DOHH2 (cell line): ENCODE measurements at regions not wholly inside any gene's neighbourhood (a gene's known extent, or its start where the extent isn't known, plus 50 kb on each side); places are given as distances from the start of the nearest gene placed in this dataset.

ENCODE experiments used
- H3F3A ChIP-seq: fragments of 200-600 bp; sonication (generic), shearing (Covaris generic); 2 replicates; pipeline ENCODE4 v1.6.0; 2016; ENCODE audit warnings: antibody characterized with exemption, mild to moderate bottlenecking; ENCODE audit not compliant: control insufficient read depth, insufficient read depth
- H3K27ac ChIP-seq: fragments of 200-600 bp; sonication (generic); 2 replicates; pipeline ENCODE4 v1.5.1; 2014; ENCODE audit warnings: low read depth, mild to moderate bottlenecking, low read length, moderate library complexity
- H3K27me3 ChIP-seq: fragments of 200-600 bp; sonication (generic); 2 replicates; pipeline ENCODE4 v1.6.1; 2014; ENCODE audit warnings: mild to moderate bottlenecking, low read length, mixed read lengths; ENCODE audit not compliant: control insufficient read depth
- H3K36me3 ChIP-seq: fragments of 200-600 bp; sonication (generic); 2 replicates; pipeline ENCODE4 v1.6.1; 2014; ENCODE audit warnings: mild to moderate bottlenecking, low read length, moderate library complexity, mixed read lengths; ENCODE audit not compliant: control insufficient read depth
- H3K4me1 ChIP-seq: fragments of 200-600 bp; sonication (generic); 2 replicates; pipeline ENCODE4 v1.6.1; 2014; ENCODE audit warnings: mild to moderate bottlenecking, low read length, mixed read lengths; ENCODE audit not compliant: control insufficient read depth
- H3K4me2 ChIP-seq: fragments of 200-600 bp; sonication (generic); 2 replicates; pipeline ENCODE4 v1.6.0; 2014; ENCODE audit warnings: mild to moderate bottlenecking, low read length, moderate library complexity
- H3K4me3 ChIP-seq: fragments of 200-600 bp; sonication (generic); 2 replicates; pipeline ENCODE4 v1.5.1; 2014; ENCODE audit warnings: mild to moderate bottlenecking, low read length, mixed read lengths
- H3K79me2 ChIP-seq: fragments of 200-600 bp; sonication (generic); 2 replicates; pipeline ENCODE4 v1.6.1; 2014; ENCODE audit warnings: mild to moderate bottlenecking, low read length, mixed read lengths; ENCODE audit not compliant: control insufficient read depth
- H3K9me2 ChIP-seq: fragments of 200-600 bp; sonication (generic); replicated peaks from 2 replicates; pipeline ENCODE4 v1.6.1; 2014; ENCODE audit warnings: mild to moderate bottlenecking, low read length, mixed read lengths; ENCODE audit not compliant: control insufficient read depth
- H3K9me3 ChIP-seq: fragments of 200-600 bp; sonication (generic); 2 replicates; pipeline ENCODE4 v1.6.1; 2014; ENCODE audit warnings: antibody characterized with exemption, low read length, mixed read lengths; ENCODE audit not compliant: control insufficient read depth, insufficient read depth
- H4K20me1 ChIP-seq: fragments of 200-600 bp; sonication (generic); 2 replicates; pipeline ENCODE4 v1.6.0; 2014; ENCODE audit warnings: low read depth, mild to moderate bottlenecking, antibody characterized with exemption, low read length, moderate library complexity; ENCODE audit not compliant: control insufficient read depth, insufficient read depth
- EZH2phosphoT487 ChIP-seq: fragments of 200-600 bp; sonication (generic); IDR thresholded peaks from 2 replicates; pipeline ENCODE4 v1.6.1; 2017; ENCODE audit warnings: borderline replicate concordance, mild to moderate bottlenecking, antibody characterized with exemption, low read length, moderate library complexity, mixed read lengths
- TF ChIP-seq, protein P1 (sequence below): fragments of 200-600 bp; sonication (generic); IDR thresholded peaks from one replicate; pipeline ENCODE4 v1.5.1; 2014; ENCODE audit warnings: antibody characterized with exemption, mild to moderate bottlenecking, low read depth, low read length; ENCODE audit not compliant: poor library complexity, severe bottlenecking

DNA sequence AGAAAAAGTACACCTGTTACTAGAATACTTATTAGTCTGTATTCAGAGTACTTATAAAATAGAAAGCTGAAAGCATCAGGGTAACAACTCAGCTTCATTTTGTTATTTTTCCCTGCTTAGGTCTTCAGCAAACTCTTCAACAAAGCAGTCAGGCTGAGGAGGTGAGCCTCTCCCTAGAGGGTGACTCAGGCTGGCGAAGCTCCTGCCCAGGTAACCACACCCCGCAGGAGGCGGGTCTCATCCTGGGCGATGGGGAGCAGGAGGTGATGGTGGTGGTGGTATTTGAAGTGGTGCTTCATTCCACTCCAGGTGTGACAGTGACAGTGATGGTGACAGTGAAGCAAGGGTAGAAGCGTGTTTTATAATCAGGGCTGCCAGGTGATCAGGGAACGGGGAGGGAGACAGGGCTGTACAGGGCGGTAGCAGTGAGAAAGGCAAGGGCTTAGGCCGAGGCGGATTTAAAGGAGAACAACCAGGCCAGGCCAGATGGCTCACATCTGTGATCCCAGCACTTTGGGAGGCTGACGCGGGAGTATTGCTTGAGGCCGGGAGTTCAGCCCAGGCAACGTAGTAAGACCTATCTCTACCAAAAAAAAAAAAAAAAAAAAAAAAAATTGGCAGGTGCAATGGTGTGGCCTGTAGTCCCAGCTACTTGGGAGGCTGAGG, 127.1 kb downstream of the SOCS6 start:
- Histone ChIP-seq H3K4me2 (no peak overlapping the region), H3K9me3 (no peaks in the 10 kb centered on the region), H3K79me2 (no peaks in the 10 kb centered on the region), H3K27ac (no peak overlapping the region), H3K4me3 (no peak overlapping the region), H3F3A (no peaks in the 10 kb centered on the region), H3K9me2 (no peaks in the 10 kb centered on the region), H3K27me3 (no peaks in the 10 kb centered on the region), H4K20me1 (no peaks in the 10 kb centered on the region), H3K4me1 (no peaks in the 10 kb centered on the region), H3K36me3 (no peaks in the 10 kb centered on the region)
- TF ChIP-seq EZH2phosphoT487 = no peak
- TF ChIP-seq, protein P1, sequence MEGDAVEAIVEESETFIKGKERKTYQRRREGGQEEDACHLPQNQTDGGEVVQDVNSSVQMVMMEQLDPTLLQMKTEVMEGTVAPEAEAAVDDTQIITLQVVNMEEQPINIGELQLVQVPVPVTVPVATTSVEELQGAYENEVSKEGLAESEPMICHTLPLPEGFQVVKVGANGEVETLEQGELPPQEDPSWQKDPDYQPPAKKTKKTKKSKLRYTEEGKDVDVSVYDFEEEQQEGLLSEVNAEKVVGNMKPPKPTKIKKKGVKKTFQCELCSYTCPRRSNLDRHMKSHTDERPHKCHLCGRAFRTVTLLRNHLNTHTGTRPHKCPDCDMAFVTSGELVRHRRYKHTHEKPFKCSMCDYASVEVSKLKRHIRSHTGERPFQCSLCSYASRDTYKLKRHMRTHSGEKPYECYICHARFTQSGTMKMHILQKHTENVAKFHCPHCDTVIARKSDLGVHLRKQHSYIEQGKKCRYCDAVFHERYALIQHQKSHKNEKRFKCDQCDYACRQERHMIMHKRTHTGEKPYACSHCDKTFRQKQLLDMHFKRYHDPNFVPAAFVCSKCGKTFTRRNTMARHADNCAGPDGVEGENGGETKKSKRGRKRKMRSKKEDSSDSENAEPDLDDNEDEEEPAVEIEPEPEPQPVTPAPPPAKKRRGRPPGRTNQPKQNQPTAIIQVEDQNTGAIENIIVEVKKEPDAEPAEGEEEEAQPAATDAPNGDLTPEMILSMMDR = no peak

DNA sequence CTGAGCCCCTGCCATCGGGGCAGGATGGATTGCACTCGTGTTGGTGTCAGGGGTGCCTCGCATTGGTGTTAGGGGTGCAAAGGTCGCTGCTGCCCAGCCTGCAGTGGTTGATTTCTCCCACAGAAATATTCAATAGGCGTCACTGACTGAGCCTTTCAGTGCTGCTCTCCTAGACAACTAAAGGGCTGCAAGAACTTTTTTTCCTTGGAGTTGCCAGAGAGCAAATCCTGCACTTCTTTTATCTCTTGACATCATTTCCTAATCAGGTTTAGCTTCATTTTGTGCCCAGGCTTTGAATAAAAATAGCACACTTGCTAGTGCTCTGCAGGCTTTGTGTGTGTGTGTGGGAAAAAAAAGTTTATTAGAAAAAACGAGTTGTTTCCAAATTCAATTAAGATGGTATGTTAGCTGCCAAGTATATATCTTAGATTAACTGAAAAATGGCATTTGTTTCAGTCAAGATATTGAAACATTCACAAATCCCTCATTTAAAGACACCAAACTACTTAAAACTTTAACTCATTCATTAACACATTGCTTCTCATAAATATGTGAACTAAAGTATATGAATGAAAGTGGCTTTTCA, 125.6 kb downstream of the SOCS6 start:
- Histone ChIP-seq H3F3A (no peaks in the 10 kb centered on the region), H3K9me2 (no peaks in the 10 kb centered on the region), H4K20me1 (no peaks in the 10 kb centered on the region), H3K4me1 (no peaks in the 10 kb centered on the region), H3K36me3 (no peaks in the 10 kb centered on the region), H3K27me3 (no peaks in the 10 kb centered on the region), H3K79me2 (no peaks in the 10 kb centered on the region), H3K27ac (no peak overlapping the region), H3K4me3 (no peak overlapping the region), H3K4me2 (no peak overlapping the region), H3K9me3 (no peaks in the 10 kb centered on the region)
- TF ChIP-seq, protein P1 = no peak
- TF ChIP-seq EZH2phosphoT487 = no peak

DNA sequence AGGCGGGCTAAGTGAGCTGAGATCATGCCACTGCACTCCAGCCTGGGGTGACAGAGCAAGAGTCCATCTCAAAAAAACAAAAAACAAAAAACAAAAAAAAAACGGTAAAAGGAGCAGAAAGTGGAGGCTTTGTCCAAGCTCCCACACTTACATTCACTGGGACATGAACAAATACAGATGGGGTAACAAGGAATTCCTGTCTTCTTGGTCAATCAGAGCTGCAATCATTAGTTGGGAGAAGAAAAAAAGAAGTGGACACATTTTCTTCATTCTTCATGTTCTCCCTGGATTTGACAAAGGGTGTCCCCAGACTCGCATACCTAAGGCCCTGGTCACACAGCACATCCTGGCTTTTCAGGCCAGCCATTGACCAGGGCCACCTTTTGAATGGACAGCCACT, 124.6 kb downstream of the SOCS6 start:
- Histone ChIP-seq H3K4me3 (no peak overlapping the region), H3K27ac (no peak overlapping the region), H4K20me1 (no peaks in the 10 kb centered on the region), H3K4me2 (no peak overlapping the region), H3K9me2 (no peaks in the 10 kb centered on the region), H3K9me3 (no peaks in the 10 kb centered on the region), H3K79me2 (no peaks in the 10 kb centered on the region), H3K27me3 (no peaks in the 10 kb centered on the region), H3K36me3 (no peaks in the 10 kb centered on the region), H3K4me1 (no peaks in the 10 kb centered on the region), H3F3A (no peaks in the 10 kb centered on the region)
- TF ChIP-seq, protein P1 = no peak
- no peak for TF ChIP-seq EZH2phosphoT487
